ENCODE measurements at regions not wholly inside any gene's neighbourhood (a gene's known extent, or its start where the extent isn't known, plus 50 kb on each side); places are given as distances from the start of the nearest gene placed in this dataset.

DNA sequence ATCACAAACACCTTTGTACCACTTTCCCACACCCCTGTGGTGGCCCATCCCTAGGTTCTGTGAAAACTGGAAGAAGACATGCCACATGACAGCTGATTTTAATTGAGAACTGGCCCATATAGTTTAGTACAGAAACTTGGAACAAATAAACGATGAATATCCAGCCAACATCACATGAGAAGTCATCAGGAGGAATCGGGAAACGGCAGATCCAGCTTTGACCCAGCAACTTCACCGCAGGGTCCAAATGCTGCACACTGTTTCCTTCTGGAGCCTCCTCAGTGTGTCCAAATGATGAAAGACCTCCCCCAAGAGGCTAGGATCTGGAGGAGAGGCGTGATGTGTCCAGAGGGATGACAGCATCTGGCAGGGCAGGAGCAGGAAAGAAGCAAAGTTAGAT is 75.5 kb downstream of the COPS8 start:
- H3K9me3 ChIP-seq (ENCODE audit: insufficient read depth, low read length): no peaks in the 10 kb centered on the region
- DNase-seq (ENCODE audit: low read depth, low spot score): no peak
- no peaks in the 10 kb centered on the region for H3K27me3 ChIP-seq (ENCODE audit: insufficient read depth, insufficient read length)
- no peak overlapping the region for H3K9ac ChIP-seq (ENCODE audit: insufficient read length, low read depth)
- H3K36me3 ChIP-seq (ENCODE audit: insufficient read depth, insufficient read length, low read length): no peaks in the 10 kb centered on the region
- TF ChIP-seq YY1 (IDR thresholded peaks at IDR 0.05; ENCODE audit: insufficient read depth, insufficient read length) (no peak), SUZ12 (IDR thresholded peaks at IDR 0.05; ENCODE audit: extremely low read depth, insufficient read depth, insufficient read length) (no peak), ZNF274 (IDR thresholded peaks at IDR 0.05; ENCODE audit: low read depth, low read length) (no peak)
- H3K4me3 ChIP-seq (ENCODE audit: insufficient read length, low read depth): no peak overlapping the region
- H3K4me1 ChIP-seq (ENCODE audit: insufficient read depth, insufficient read length): peaks cover 8% of the 10 kb centered on the region

DNA sequence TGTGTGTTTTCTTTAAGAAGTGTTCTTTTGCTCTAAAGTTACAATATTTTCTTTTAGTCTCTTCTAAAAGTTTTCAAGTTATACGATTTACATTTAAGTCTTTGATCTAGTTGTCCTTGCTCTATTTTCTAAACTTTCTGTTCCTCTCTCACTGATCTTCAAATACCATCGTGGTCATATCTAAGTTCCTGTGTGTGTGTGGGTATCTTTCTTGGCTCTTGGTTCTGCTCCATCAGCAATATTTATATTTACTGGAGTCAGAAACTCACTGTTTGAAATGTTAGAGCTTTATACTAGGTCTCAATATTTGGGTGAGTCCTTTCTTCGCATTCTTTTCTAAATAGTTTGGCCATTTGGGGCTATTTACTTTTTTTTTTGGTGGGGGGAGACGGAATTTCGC is 77.3 kb downstream of the COPS8 start:
- TF ChIP-seq SUZ12 (IDR thresholded peaks at IDR 0.05; ENCODE audit: extremely low read depth, insufficient read depth, insufficient read length) (no peak), YY1 (IDR thresholded peaks at IDR 0.05; ENCODE audit: insufficient read depth, insufficient read length) (no peak), ZNF274 (IDR thresholded peaks at IDR 0.05; ENCODE audit: low read depth, low read length) (no peak)
- no peaks in the 10 kb centered on the region for H3K27me3 ChIP-seq (ENCODE audit: insufficient read depth, insufficient read length)

DNA sequence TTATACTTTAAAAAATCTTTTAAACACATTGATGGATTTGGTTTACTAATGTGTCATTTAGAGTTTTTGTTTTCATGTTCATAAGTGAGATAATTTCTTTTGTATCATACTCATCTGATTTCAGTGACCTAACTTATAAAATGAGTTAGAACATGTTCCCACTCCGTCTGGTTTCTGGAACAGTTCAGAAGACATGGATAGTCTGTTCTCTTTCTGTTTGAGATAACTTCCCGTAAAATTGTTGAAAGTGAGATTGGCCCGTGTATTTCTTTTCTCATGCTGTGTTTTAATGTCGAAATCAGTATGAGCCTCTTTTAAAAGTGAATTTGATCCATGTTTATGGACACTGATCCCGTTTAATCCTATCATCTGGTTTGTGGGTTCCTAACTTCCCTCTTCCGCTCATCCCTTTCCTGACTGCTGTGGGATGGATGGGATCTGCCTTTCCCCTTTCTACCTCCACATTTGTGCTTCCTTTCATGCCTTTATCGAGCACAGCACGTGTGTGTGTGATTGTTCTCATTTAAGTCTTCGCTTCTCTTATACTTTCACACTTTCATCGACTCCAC is 78.9 kb downstream of the COPS8 start:
- no peak overlapping the region for H3K9ac ChIP-seq (ENCODE audit: insufficient read length, low read depth)
- TF ChIP-seq SUZ12 (IDR thresholded peaks at IDR 0.05; ENCODE audit: extremely low read depth, insufficient read depth, insufficient read length) (no peak), YY1 (IDR thresholded peaks at IDR 0.05; ENCODE audit: insufficient read depth, insufficient read length) (no peak), ZNF274 (IDR thresholded peaks at IDR 0.05; ENCODE audit: low read depth, low read length) (no peak)
- H3K4me1 ChIP-seq (ENCODE audit: insufficient read depth, insufficient read length): peaks cover 3% of the 10 kb centered on the region
- 0 out of 2 replicates have a peak, but pooled peaks cover 14% of the 10 kb centered on the region for H3K9me3 ChIP-seq (ENCODE audit: insufficient read depth, low read length)
- no peaks in the 10 kb centered on the region for H3K27me3 ChIP-seq (ENCODE audit: insufficient read depth, insufficient read length)
- no peak overlapping the region for H3K4me3 ChIP-seq (ENCODE audit: insufficient read length, low read depth)
- H3K36me3 ChIP-seq (ENCODE audit: insufficient read depth, insufficient read length, low read length): no peaks in the 10 kb centered on the region
- DNase-seq (ENCODE audit: low read depth, low spot score): no peak

More for the DNA sequence above, 77.3 kb downstream of the COPS8 start:
- 0 out of 2 replicates have a peak, but pooled peaks cover 3% of the 10 kb centered on the region for H3K9me3 ChIP-seq (ENCODE audit: insufficient read depth, low read length)
- H3K4me1 ChIP-seq (ENCODE audit: insufficient read depth, insufficient read length): peaks cover 3% of the 10 kb centered on the region
- no peak for DNase-seq (ENCODE audit: low read depth, low spot score)
- H3K4me3 ChIP-seq (ENCODE audit: insufficient read length, low read depth): no peak overlapping the region
- no peaks in the 10 kb centered on the region for H3K36me3 ChIP-seq (ENCODE audit: insufficient read depth, insufficient read length, low read length)
- H3K9ac ChIP-seq (ENCODE audit: insufficient read length, low read depth): no peak overlapping the region

DNA sequence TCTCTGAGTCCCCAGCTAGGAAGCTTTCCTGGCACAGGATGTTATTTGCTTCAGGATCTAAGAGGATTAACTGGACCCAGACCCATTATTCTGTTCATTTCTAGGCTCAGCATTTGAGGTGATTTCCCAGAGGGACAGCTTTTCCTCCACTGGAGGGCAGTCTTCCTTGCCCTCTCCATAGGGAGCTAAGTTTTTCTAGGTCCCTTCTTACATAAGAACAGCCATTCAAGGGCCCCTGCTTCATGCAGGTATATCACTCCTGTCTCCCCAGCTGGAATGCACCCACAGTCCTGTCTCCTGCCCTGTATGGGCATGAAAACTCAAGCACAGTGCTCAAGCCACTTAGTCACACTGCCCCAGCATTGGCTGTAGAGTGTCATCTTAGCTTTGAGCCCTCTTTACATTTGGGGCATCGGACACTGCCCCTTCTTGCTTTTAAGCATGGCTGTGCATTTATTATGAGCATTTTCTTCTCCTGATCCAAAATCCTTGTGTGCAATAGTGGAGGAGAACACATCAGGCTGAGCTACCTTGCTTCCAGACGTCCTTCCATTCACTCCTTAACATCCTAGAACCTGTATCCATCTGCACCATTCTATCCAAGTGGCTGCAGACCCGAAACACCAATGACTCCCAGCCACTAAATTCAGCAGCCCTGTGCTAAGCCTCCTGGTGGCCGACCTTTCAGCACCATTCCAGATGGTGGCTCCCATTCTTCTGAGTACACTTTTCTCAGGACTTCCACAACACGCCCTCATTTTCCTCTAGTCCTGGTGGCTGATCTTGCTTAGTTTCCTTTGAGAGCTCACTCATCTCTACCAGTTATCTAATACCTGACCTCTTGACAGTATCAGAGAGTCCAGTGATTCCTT is 80.0 kb downstream of the COPS8 start:
- no peak for TF ChIP-seq YY1 (IDR thresholded peaks at IDR 0.05; ENCODE audit: insufficient read depth, insufficient read length)
- no peak for TF ChIP-seq ZNF274 (IDR thresholded peaks at IDR 0.05; ENCODE audit: low read depth, low read length)
- TF ChIP-seq SUZ12 (IDR thresholded peaks at IDR 0.05; ENCODE audit: extremely low read depth, insufficient read depth, insufficient read length): no peak
- 0 out of 2 replicates have a peak, but pooled peaks cover 14% of the 10 kb centered on the region for H3K9me3 ChIP-seq (ENCODE audit: insufficient read depth, low read length)
- no peak overlapping the region for H3K9ac ChIP-seq (ENCODE audit: insufficient read length, low read depth)
- H3K4me3 ChIP-seq (ENCODE audit: insufficient read length, low read depth): no peak overlapping the region
- DNase-seq (ENCODE audit: low read depth, low spot score): peak; percentile 27
- no peaks in the 10 kb centered on the region for H3K27me3 ChIP-seq (ENCODE audit: insufficient read depth, insufficient read length)
- H3K4me1 ChIP-seq (ENCODE audit: insufficient read depth, insufficient read length): peaks cover 3% of the 10 kb centered on the region
- H3K36me3 ChIP-seq (ENCODE audit: insufficient read depth, insufficient read length, low read length): no peaks in the 10 kb centered on the region

DNA sequence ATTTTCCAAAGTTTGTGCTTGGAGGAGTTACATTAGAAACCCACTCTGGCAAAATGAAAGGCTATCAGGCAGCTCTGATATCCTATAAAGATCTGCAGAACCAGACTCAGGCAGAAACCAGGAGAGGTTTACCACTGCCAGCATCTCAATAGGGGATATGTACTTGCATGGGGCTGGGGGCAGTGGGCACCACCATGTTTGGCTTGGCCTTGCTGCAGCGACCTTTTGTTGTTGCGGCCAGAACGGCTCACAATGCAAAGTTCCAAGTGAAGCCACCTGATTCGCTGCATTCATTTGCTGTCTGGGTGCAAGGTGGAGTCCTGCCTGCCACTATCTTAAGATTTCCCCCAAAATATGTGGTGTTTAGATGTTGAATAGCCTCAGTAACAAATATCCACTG is 81.3 kb downstream of the COPS8 start:
- DNase-seq (ENCODE audit: low read depth, low spot score): no peak
- H3K4me1 ChIP-seq (ENCODE audit: insufficient read depth, insufficient read length): peaks cover 3% of the 10 kb centered on the region
- no peaks in the 10 kb centered on the region for H3K27me3 ChIP-seq (ENCODE audit: insufficient read depth, insufficient read length)
- TF ChIP-seq ZNF274 (IDR thresholded peaks at IDR 0.05; ENCODE audit: low read depth, low read length): no peak
- TF ChIP-seq YY1 (IDR thresholded peaks at IDR 0.05; ENCODE audit: insufficient read depth, insufficient read length): no peak
- no peak for TF ChIP-seq SUZ12 (IDR thresholded peaks at IDR 0.05; ENCODE audit: extremely low read depth, insufficient read depth, insufficient read length)
- no peaks in the 10 kb centered on the region for H3K36me3 ChIP-seq (ENCODE audit: insufficient read depth, insufficient read length, low read length)
- no peak overlapping the region for H3K9ac ChIP-seq (ENCODE audit: insufficient read length, low read depth)
- H3K4me3 ChIP-seq (ENCODE audit: insufficient read length, low read depth): no peak overlapping the region
- H3K9me3 ChIP-seq (ENCODE audit: insufficient read depth, low read length): 0 out of 2 replicates have a peak, but pooled peaks cover 14% of the 10 kb centered on the region

DNA sequence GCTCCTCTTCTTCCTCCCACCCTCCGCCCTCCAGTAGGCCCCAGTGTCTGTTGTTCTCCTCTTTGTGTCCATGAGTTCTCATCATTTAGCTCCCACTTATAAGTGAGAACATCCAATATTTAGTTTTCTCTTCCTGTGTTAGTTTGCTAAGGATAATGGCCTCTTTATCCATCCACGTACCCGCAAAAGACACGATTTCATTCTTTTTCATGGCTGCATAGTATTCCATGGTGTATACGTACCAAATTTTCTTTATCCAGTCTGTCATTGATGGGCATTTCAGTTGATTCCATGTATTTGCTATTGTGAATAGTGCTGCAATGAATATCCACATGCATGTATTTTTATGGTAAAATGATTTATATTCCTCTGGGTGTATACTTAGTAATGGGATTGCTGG is 82.2 kb downstream of the COPS8 start:
- TF ChIP-seq SUZ12 (IDR thresholded peaks at IDR 0.05; ENCODE audit: extremely low read depth, insufficient read depth, insufficient read length) (no peak), ZNF274 (IDR thresholded peaks at IDR 0.05; ENCODE audit: low read depth, low read length) (no peak), YY1 (IDR thresholded peaks at IDR 0.05; ENCODE audit: insufficient read depth, insufficient read length) (no peak)
- Histone ChIP-seq H3K4me1 (ENCODE audit: insufficient read depth, insufficient read length) (peaks cover 3% of the 10 kb centered on the region), H3K4me3 (ENCODE audit: insufficient read length, low read depth) (no peak overlapping the region), H3K9ac (ENCODE audit: insufficient read length, low read depth) (no peak overlapping the region), H3K27me3 (ENCODE audit: insufficient read depth, insufficient read length) (no peaks in the 10 kb centered on the region), H3K36me3 (ENCODE audit: insufficient read depth, insufficient read length, low read length) (no peaks in the 10 kb centered on the region), H3K9me3 (ENCODE audit: insufficient read depth, low read length) (0 out of 2 replicates have a peak, but pooled peaks cover 14% of the 10 kb centered on the region)
- DNase-seq (ENCODE audit: low read depth, low spot score): no peak

DNA sequence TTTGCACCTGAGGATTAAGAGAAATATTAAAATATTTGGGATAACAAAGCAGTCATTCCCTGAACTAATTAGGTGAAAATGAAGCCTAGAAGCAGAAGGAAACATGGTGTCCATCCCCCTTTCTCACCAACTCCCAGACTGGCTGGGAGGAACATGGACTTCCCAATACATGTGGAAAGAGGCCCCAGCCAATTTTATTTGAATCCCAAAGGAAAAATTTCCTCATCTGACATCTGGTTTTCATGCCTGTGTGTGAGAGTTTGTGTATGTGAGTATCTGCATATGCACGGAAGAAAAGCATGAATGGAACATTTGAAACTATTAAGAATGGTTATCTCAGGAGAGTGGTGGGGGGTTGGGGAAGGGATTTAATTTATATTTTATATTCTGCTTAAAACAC is 84.3 kb downstream of the COPS8 start:
- peaks cover 3% of the 10 kb centered on the region for H3K4me1 ChIP-seq (ENCODE audit: insufficient read depth, insufficient read length)
- TF ChIP-seq YY1 (IDR thresholded peaks at IDR 0.05; ENCODE audit: insufficient read depth, insufficient read length): no peak
- TF ChIP-seq SUZ12 (IDR thresholded peaks at IDR 0.05; ENCODE audit: extremely low read depth, insufficient read depth, insufficient read length): no peak
- no peak for TF ChIP-seq ZNF274 (IDR thresholded peaks at IDR 0.05; ENCODE audit: low read depth, low read length)

More for the DNA sequence above, 84.3 kb downstream of the COPS8 start:
- Histone ChIP-seq H3K27me3 (ENCODE audit: insufficient read depth, insufficient read length) (no peaks in the 10 kb centered on the region), H3K36me3 (ENCODE audit: insufficient read depth, insufficient read length, low read length) (no peaks in the 10 kb centered on the region), H3K4me3 (ENCODE audit: insufficient read length, low read depth) (no peak overlapping the region), H3K9ac (ENCODE audit: insufficient read length, low read depth) (no peak overlapping the region), H3K9me3 (ENCODE audit: insufficient read depth, low read length) (peaks cover 18% of the 10 kb centered on the region; the same call in 1 of the 2 replicates)
- no peak for DNase-seq (ENCODE audit: low read depth, low spot score)

Measured in NT2/D1 (cell line).